Endothelial cell of umbilical vein (primary cell): ENCODE measurements at regions not wholly inside any gene's neighbourhood (a gene's known extent, or its start where the extent isn't known, plus 50 kb on each side); places are given as distances from the start of the nearest gene placed in this dataset.

Experiments
- CTCF ChIP-seq, 2 donors: IDR thresholded peaks; 1 replicate in 1 of 2; 2 replicates in 1 of 2; pipeline ENCODE4 v1.5.1; 2011; ENCODE audit warnings: low read length in 2 of 2, mild to moderate bottlenecking in 2 of 2, moderate library complexity in 2 of 2, control low read depth in 1 of 2, inconsistent platforms in 1 of 2, low read depth in 1 of 2; ENCODE audit not compliant: insufficient read depth in 1 of 2; ENCODE audit errors: extremely low read depth in 1 of 2
- FOS ChIP-seq: IDR thresholded peaks from 2 replicates; pipeline ENCODE4 v1.6.1; 2011; ENCODE audit warnings: mild to moderate bottlenecking, low read length, moderate library complexity, borderline replicate concordance; ENCODE audit not compliant: insufficient read depth
- GATA2 ChIP-seq: IDR thresholded peaks from 2 replicates; pipeline ENCODE4 v1.7.0; 2011; ENCODE audit warnings: low read depth, mild to moderate bottlenecking, moderate library complexity, mixed read lengths, low read length; ENCODE audit not compliant: insufficient read length, insufficient read depth
- MYC ChIP-seq: IDR thresholded peaks from one replicate; pipeline ENCODE4 v1.6.1; 2011; ENCODE audit warnings: mild to moderate bottlenecking, low read depth, low read length
- POLR2A ChIP-seq: IDR thresholded peaks from 2 replicates; pipeline ENCODE4 v1.6.1; 2012; ENCODE audit warnings: low read depth, mild to moderate bottlenecking, control low read depth, low read length

GRCh38 chr1:5297886-5298239, 643.5 kb downstream of the AJAP1 start:
- TF ChIP-seq CTCF (IDR thresholded peaks at IDR 0.05; ENCODE audit: extremely low read depth in 1 of 2, insufficient read depth in 1 of 2, low read depth in 1 of 2, low read length in 2 of 2) (no peak), GATA2 (no peak), FOS (no peak), MYC (no peak), POLR2A (no peak)
